ENCODE measurements at regions not wholly inside any gene's neighbourhood (a gene's known extent, or its start where the extent isn't known, plus 50 kb on each side); places are given as distances from the start of the nearest gene placed in this dataset.

GRCh38 chr22:47724751-47725150, 962.3 kb downstream of the TBC1D22A start:
- Histone ChIP-seq H4K5ac (ENCODE audit: low read depth, low read length) (no peak overlapping the region), H3K4me3 (ENCODE audit: insufficient read depth, low read depth, low read length) (no peak overlapping the region), H3K14ac (replicated peaks; ENCODE audit: low read depth, low read length) (no peak overlapping the region), H4K8ac (ENCODE audit: low read depth in 2 of 2, low read length in 2 of 2) (no peak overlapping the region), H2AK5ac (ENCODE audit: low read depth, low read length) (no peak overlapping the region), H2BK120ac (ENCODE audit: low read depth, low read length) (no peak overlapping the region), H3K18ac (ENCODE audit: low read depth, low read length) (no peak overlapping the region), H3K27me3 (ENCODE audit: control insufficient read depth, insufficient read depth, low read length) (no peaks in the 10 kb centered on the region), H3K4me2 (ENCODE audit: low read depth, low read length) (no peak overlapping the region), H3K9me3 (ENCODE audit: control insufficient read depth, insufficient read depth, low read length) (peaks cover 2% of the 10 kb centered on the region; the same call in 1 of the 2 replicates), H3K27ac (ENCODE audit: insufficient read depth, low read length) (no peak overlapping the region), H3K9me1 (ENCODE audit: insufficient read depth, low read length) (no peaks in the 10 kb centered on the region), H3K79me1 (ENCODE audit: low read depth in 1 of 2, low read length in 2 of 2) (no peaks in the 10 kb centered on the region), H3K36me3 (ENCODE audit: control insufficient read depth, insufficient read depth, low read length) (no peaks in the 10 kb centered on the region), H2BK15ac (ENCODE audit: low read depth, low read length) (no peak overlapping the region), H2BK5ac (ENCODE audit: low read depth, low read length, poor library complexity, severe bottlenecking) (no peak overlapping the region), H3K9ac (ENCODE audit: low read depth, low read length) (no peak overlapping the region), H3K56ac (ENCODE audit: extremely low read depth, insufficient read depth, low read length) (no peak overlapping the region), H4K91ac (ENCODE audit: insufficient read depth, low read depth, low read length) (no peak overlapping the region), H2AFZ (replicated peaks; ENCODE audit: low read length, poor library complexity) (no peak overlapping the region), H2BK20ac (ENCODE audit: low read depth, low read length) (no peak overlapping the region), H3K23ac (ENCODE audit: low read depth, low read length) (no peak overlapping the region), H4K20me1 (ENCODE audit: insufficient read depth, low read length) (no peaks in the 10 kb centered on the region), H3K4me1 (ENCODE audit: control insufficient read depth, insufficient read depth, low read length) (no peaks in the 10 kb centered on the region), H3K4ac (ENCODE audit: low read depth, low read length) (no peak overlapping the region), H2AK9ac (replicated peaks; ENCODE audit: low read depth, low read length, poor library complexity) (no peak overlapping the region)
- TF ChIP-seq NFE2L2 (IDR thresholded peaks at IDR 0.05; ENCODE audit: low read depth, low read length), result no peak
- TF ChIP-seq SMC3 (IDR thresholded peaks at IDR 0.05; ENCODE audit: low read depth, low read length), result no peak
- no peak for TF ChIP-seq FOS (IDR thresholded peaks at IDR 0.05; ENCODE audit: low read depth, low read length)
- TF ChIP-seq, protein P1, sequence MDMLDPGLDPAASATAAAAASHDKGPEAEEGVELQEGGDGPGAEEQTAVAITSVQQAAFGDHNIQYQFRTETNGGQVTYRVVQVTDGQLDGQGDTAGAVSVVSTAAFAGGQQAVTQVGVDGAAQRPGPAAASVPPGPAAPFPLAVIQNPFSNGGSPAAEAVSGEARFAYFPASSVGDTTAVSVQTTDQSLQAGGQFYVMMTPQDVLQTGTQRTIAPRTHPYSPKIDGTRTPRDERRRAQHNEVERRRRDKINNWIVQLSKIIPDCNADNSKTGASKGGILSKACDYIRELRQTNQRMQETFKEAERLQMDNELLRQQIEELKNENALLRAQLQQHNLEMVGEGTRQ (IDR thresholded peaks at IDR 0.05; ENCODE audit: low read depth, low read length), result no peak
- no peak for TF ChIP-seq RCOR1 (IDR thresholded peaks at IDR 0.05; ENCODE audit: insufficient replicate concordance, low read length)
- no peak for TF ChIP-seq POLR2A (IDR thresholded peaks at IDR 0.05; ENCODE audit: low read depth, low read length)
- TF ChIP-seq, protein P2, sequence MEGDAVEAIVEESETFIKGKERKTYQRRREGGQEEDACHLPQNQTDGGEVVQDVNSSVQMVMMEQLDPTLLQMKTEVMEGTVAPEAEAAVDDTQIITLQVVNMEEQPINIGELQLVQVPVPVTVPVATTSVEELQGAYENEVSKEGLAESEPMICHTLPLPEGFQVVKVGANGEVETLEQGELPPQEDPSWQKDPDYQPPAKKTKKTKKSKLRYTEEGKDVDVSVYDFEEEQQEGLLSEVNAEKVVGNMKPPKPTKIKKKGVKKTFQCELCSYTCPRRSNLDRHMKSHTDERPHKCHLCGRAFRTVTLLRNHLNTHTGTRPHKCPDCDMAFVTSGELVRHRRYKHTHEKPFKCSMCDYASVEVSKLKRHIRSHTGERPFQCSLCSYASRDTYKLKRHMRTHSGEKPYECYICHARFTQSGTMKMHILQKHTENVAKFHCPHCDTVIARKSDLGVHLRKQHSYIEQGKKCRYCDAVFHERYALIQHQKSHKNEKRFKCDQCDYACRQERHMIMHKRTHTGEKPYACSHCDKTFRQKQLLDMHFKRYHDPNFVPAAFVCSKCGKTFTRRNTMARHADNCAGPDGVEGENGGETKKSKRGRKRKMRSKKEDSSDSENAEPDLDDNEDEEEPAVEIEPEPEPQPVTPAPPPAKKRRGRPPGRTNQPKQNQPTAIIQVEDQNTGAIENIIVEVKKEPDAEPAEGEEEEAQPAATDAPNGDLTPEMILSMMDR (conservative IDR thresholded peaks at IDR 0.05; ENCODE audit: low read depth, low read length), result no peak
- TF ChIP-seq MAZ (IDR thresholded peaks at IDR 0.05; ENCODE audit: borderline replicate concordance, low read depth, low read length), result no peak
- no peak for TF ChIP-seq RFX5 (IDR thresholded peaks at IDR 0.05; ENCODE audit: low read depth, low read length)
- TF ChIP-seq MAFK (IDR thresholded peaks at IDR 0.05; ENCODE audit: low read depth, low read length), result no peak
- intact Hi-C loops (cut with micrococcal nuclease), result no loop called here
- in situ Hi-C loops (cut with MboI; ENCODE audit: low sequenced_read_pairs), result no loop called here
- dilution Hi-C loops (cut with HindIII; ENCODE audit: low sequenced_read_pairs, unreplicated experiment), result no loop called here
- no TSS peak for BruUV-seq (replicated peaks)
- DNase-seq (no peak), ATAC-seq (ENCODE audit: low read depth) (no peak)
- CTCF ChIA-PET, result no interaction called here
- POLR2A ChIA-PET (ENCODE audit: unreplicated experiment), result no interaction called here
- WGBS, 2 experiments (ENCODE audit: extremely low coverage in 2 of 2, insufficient read length in 1 of 2), result no CpG with 5 or more reads among the region's 2 CpGs

Data from IMR-90 (cell line).